ENCODE measurements at regions not wholly inside any gene's neighbourhood (a gene's known extent, or its start where the extent isn't known, plus 50 kb on each side); places are given as distances from the start of the nearest gene placed in this dataset.

GRCh38 chr2:12417786-12418185 lies 298.9 kb upstream of the TRIB2 start:
- DNase-seq (ENCODE audit: low spot score): no peak

- no peak for DNase-seq (ENCODE audit: low spot score)
These were observed 296.9 kb upstream of the TRIB2 start for GRCh38 chr2:12419803-12420202.

GRCh38 chr2:12421046-12421445 lies 295.7 kb upstream of the TRIB2 start:
- DNase-seq (ENCODE audit: low spot score): no peak

- DNase-seq (ENCODE audit: low spot score): no peak
These were observed 292.5 kb upstream of the TRIB2 start for GRCh38 chr2:12424219-12424618.

- DNase-seq (ENCODE audit: low spot score): no peak
These were observed 291.9 kb upstream of the TRIB2 start for GRCh38 chr2:12424809-12425208.

- DNase-seq (ENCODE audit: low spot score): no peak
These were observed 288.4 kb upstream of the TRIB2 start for GRCh38 chr2:12428324-12428723.

GRCh38 chr2:12428786-12429185 lies 287.9 kb upstream of the TRIB2 start:
- DNase-seq (ENCODE audit: low spot score): no peak

GRCh38 chr2:12429779-12430406 lies 286.8 kb upstream of the TRIB2 start:
- DNase-seq (ENCODE audit: low spot score): no peak

GRCh38 chr2:12430407-12431133 lies 286.2 kb upstream of the TRIB2 start:
- DNase-seq (ENCODE audit: low spot score): no peak

- no peak for DNase-seq (ENCODE audit: low spot score)
These were observed 283.6 kb upstream of the TRIB2 start for GRCh38 chr2:12432985-12433625.

GRCh38 chr2:12433626-12433990 lies 283.1 kb upstream of the TRIB2 start:
- no peak for DNase-seq (ENCODE audit: low spot score)

GRCh38 chr2:12434630-12435098 lies 282.1 kb upstream of the TRIB2 start:
- no peak for DNase-seq (ENCODE audit: low spot score)

- DNase-seq (ENCODE audit: low spot score): no peak
These were observed 281.1 kb upstream of the TRIB2 start for GRCh38 chr2:12435430-12436222.

GRCh38 chr2:12436483-12436882 lies 280.3 kb upstream of the TRIB2 start:
- no peak for DNase-seq (ENCODE audit: low spot score)

- no peak for DNase-seq (ENCODE audit: low spot score)
These were observed 279.7 kb upstream of the TRIB2 start for GRCh38 chr2:12436935-12437561.

- DNase-seq (ENCODE audit: low spot score): no peak
These were observed 276.0 kb upstream of the TRIB2 start for GRCh38 chr2:12440731-12441130.

- no peak for DNase-seq (ENCODE audit: low spot score)
These were observed 274.8 kb upstream of the TRIB2 start for GRCh38 chr2:12441750-12442475.

GRCh38 chr2:12442476-12442847 lies 274.3 kb upstream of the TRIB2 start:
- no peak for DNase-seq (ENCODE audit: low spot score)

- no peak for DNase-seq (ENCODE audit: low spot score)
These were observed 267.8 kb upstream of the TRIB2 start for GRCh38 chr2:12448846-12449505.

- DNase-seq (ENCODE audit: low spot score): peak; percentile 15
These were observed 265.0 kb upstream of the TRIB2 start for GRCh38 chr2:12451726-12452125.

GRCh38 chr2:12452185-12452584 lies 264.6 kb upstream of the TRIB2 start:
- DNase-seq (ENCODE audit: low spot score): no peak

Data from hematopoietic multipotent progenitor cell treated with erythropoietin and hydrocortisone succinate and interleukin-3 and kit ligand, for 15 days (in vitro differentiated cells).